Heart left ventricle (tissue), 16 donors: ENCODE measurements at regions not wholly inside any gene's neighbourhood (a gene's known extent, or its start where the extent isn't known, plus 50 kb on each side); places are given as distances from the start of the nearest gene placed in this dataset.

Source experiments
- ATAC-seq, 4 donors: fragments of 200-7000 bp; cut with Tn5 transposase; one replicate each; pipeline ENCODE4 v1.9.1; 2020 to 2022; ENCODE audit warnings: moderate library complexity in 4 of 4, mild to moderate bottlenecking in 3 of 4, moderate number of reproducible peaks in 1 of 4
- DNase-seq, 5 donors: peaks; one replicate each; pipeline ENCODE4 v3.0.0-alpha.2; 2020
- H3K27ac ChIP-seq, 12 donors: fragments of 200-600 bp; sonication (generic) in 4 of 12; one replicate each; pipeline versions ENCODE4 v1.5.0 to v1.8.0; 2016 to 2022; ENCODE audit warnings: mild to moderate bottlenecking in 2 of 12
- H3K27me3 ChIP-seq, 9 donors: fragments of 200-600 bp; sonication (generic) in 2 of 9; one replicate each; pipeline versions ENCODE4 v1.5.1 to v1.8.0; 2016 to 2022; ENCODE audit warnings: mild to moderate bottlenecking in 3 of 9
- H3K36me3 ChIP-seq, 9 donors: fragments of 200-600 bp; sonication (generic) in 2 of 9; one replicate each; pipeline versions ENCODE4 v1.5.0 to v1.8.0; 2018 to 2022; ENCODE audit warnings: mild to moderate bottlenecking in 2 of 9
- H3K4me1 ChIP-seq, 12 donors: fragments of 200-600 bp; sonication (generic) in 4 of 12; one replicate each; pipeline versions ENCODE4 v1.5.0 to v1.8.0; 2016 to 2022; ENCODE audit warnings: mild to moderate bottlenecking in 3 of 12
- H3K4me3 ChIP-seq, 12 donors: fragments of 200-600 bp; sonication (generic) in 4 of 12; one replicate each; pipeline versions ENCODE4 v1.5.0 to v1.8.0; 2017 to 2022; ENCODE audit warnings: mild to moderate bottlenecking in 9 of 12, moderate library complexity in 4 of 12
- H3K9me3 ChIP-seq, 12 donors: fragments of 200-600 bp; sonication (generic) in 4 of 12; one replicate each; pipeline versions ENCODE4 v1.5.0 to v1.8.0; 2016 to 2022; ENCODE audit warnings: mild to moderate bottlenecking in 1 of 12
- POLR2A ChIP-seq, 2 donors: fragments of 450-650 bp; IDR thresholded peaks; one replicate each; pipeline ENCODE4 v1.6.1; 2017; ENCODE audit warnings: antibody characterized with exemption in 2 of 2, mild to moderate bottlenecking in 2 of 2, moderate library complexity in 2 of 2
- WGBS, 4 donors: extraction: QIAGEN DNeasy Blood & Tissue Kit in 2 of 4; methylation state at CpG; one replicate each; pipeline versions ENCODE4 v1.1.5 to v1.1.7; 2013 to 2018; 5-methylcytosine and 5-hydroxymethylcytosine counted together
- intact Hi-C, 10 donors: fragments of 100-400 bp; cut with DNase I; formaldehyde crosslinking; loops; one replicate each; pipeline versions ENCODE4 v1.11.1 to v1.14.2; 2022
- TF ChIP-seq, protein P1 (sequence below), 12 donors: fragments of 200-600 bp; sonication (generic) in 4 of 12; IDR thresholded peaks; one replicate each; pipeline versions ENCODE4 v1.5.0 to v1.8.0; 2018 to 2022; ENCODE audit warnings: antibody characterized with exemption in 12 of 12, mild to moderate bottlenecking in 5 of 12
- donor health status: ischemic (EF 13 %, LVEDD 7.1; RV severe dilation, severe dysfunction).
- donor health status: healthy with polysubstance abuse.
- donor health status: DM: no; HTN: yes; CAD: no.
- donor health status: DM: no; HTN: no; CAD: no.
- donor health status: ischemic (EF 25% LVEDD 6.9; RV normal size, moderate dysfunction).
- donor health status: ischemic (EF 25% LVEDD 5.7; RV mildly dilated, moderate dysfunction).
- donor health status: healthy.
- donor health status: DM: yes; HTN: yes; CAD: no.
- donor health status: ischemic (EF 35%, LVEDD 5.7; RV mildly dilated, moderate dysfunction).
- donor health status: nonischemic (EF 11% LVEDD 7.7; RV severe dilation, severe dysfunction).
- donor health status: DM: yes; HTN: yes; CAD: no.
- donor health status: PGD.
- donor health status: ischemic (EF 29% LVEDD 5.4; RV normal size, mild dysfunction).
- donor health status: nonischemic (EF 23%, LVEDD 6.1; RV moderate dilation, normal function).

GRCh38 chr1:106047210-106047609, 1009.3 kb upstream of the PRMT6 start:
- intact Hi-C loops = no loop called here
- DNase-seq = no peak
- H3K27ac ChIP-seq = no peak overlapping the region
- ATAC-seq = no peak
- TF ChIP-seq, protein P1, sequence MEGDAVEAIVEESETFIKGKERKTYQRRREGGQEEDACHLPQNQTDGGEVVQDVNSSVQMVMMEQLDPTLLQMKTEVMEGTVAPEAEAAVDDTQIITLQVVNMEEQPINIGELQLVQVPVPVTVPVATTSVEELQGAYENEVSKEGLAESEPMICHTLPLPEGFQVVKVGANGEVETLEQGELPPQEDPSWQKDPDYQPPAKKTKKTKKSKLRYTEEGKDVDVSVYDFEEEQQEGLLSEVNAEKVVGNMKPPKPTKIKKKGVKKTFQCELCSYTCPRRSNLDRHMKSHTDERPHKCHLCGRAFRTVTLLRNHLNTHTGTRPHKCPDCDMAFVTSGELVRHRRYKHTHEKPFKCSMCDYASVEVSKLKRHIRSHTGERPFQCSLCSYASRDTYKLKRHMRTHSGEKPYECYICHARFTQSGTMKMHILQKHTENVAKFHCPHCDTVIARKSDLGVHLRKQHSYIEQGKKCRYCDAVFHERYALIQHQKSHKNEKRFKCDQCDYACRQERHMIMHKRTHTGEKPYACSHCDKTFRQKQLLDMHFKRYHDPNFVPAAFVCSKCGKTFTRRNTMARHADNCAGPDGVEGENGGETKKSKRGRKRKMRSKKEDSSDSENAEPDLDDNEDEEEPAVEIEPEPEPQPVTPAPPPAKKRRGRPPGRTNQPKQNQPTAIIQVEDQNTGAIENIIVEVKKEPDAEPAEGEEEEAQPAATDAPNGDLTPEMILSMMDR (IDR thresholded peaks at IDR 0.05) = no peak
- TF ChIP-seq POLR2A (IDR thresholded peaks at IDR 0.05) = no peak
- 67 to 77% (median 73%) methylated on average over 3 of the region's 3 CpGs for WGBS, 4 donors
- no peaks in the 10 kb centered on the region for H3K36me3 ChIP-seq
- H3K4me3 ChIP-seq = no peak overlapping the region
- H3K27me3 ChIP-seq = no peaks in the 10 kb centered on the region
- no peaks in the 10 kb centered on the region for H3K4me1 ChIP-seq
- H3K9me3 ChIP-seq = peaks cover 0 to 8% (median 0%) of the 10 kb centered on the region in 12 donors

GRCh38 chr1:106049595-106049994, 1006.9 kb upstream of the PRMT6 start:
- intact Hi-C loops = no loop called here
- TF ChIP-seq POLR2A (IDR thresholded peaks at IDR 0.05) = no peak
- TF ChIP-seq, protein P1 (IDR thresholded peaks at IDR 0.05) = no peak
- 11 to 32% (median 21%) methylated on average over 1 of the region's 1 CpG for WGBS, 4 donors
- ATAC-seq (no peak), DNase-seq (no peak)
- Histone ChIP-seq H3K4me1 (no peaks in the 10 kb centered on the region), H3K4me3 (no peak overlapping the region), H3K27me3 (no peaks in the 10 kb centered on the region), H3K36me3 (no peaks in the 10 kb centered on the region), H3K27ac (no peak overlapping the region), H3K9me3 (peaks cover 0 to 4% (median 0%) of the 10 kb centered on the region in 12 donors)

DNA sequence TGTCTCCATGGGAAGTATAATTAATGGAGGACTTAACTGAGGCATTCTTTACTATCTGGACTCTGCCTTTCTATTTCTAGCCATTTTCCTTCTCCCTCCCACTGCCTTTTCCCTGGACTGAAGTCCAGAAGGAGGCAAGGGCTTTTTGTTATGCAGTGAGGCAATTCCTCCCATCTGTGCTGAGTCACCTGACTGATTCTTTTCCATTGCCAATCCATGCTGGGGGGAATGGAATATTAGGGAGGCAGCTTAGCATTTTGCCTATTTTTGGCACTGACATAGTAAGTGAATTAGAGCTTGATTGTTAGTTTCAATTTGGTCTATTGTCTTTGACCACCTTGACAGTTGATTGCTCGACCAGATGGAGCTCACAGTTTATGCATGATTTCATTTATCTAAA, 1000.6 kb upstream of the PRMT6 start:
- peaks cover 0 to under 1% (median 0%) of the 10 kb centered on the region in 12 donors for H3K9me3 ChIP-seq
- H3K4me1 ChIP-seq = no peaks in the 10 kb centered on the region
- H3K27ac ChIP-seq = peak overlapping the region in 6 of 12 donors; percentile 21 to 59 (median 34)
- WGBS, 4 donors = 48 to 72% (median 53%) methylated on average over 1 of the region's 1 CpG
- intact Hi-C loops = no loop called here
- no peak overlapping the region for H3K4me3 ChIP-seq
- TF ChIP-seq, protein P1 (IDR thresholded peaks at IDR 0.05) = no peak
- no peak for TF ChIP-seq POLR2A (IDR thresholded peaks at IDR 0.05)
- peak in 2 of 5 donors; percentile 18 for DNase-seq
- no peaks in the 10 kb centered on the region for H3K36me3 ChIP-seq
- ATAC-seq = peak in 2 of 4 donors; percentile 52 to 91
- H3K27me3 ChIP-seq = no peaks in the 10 kb centered on the region

- intact Hi-C loops = loop anchor here in 1 of 10 donors (10.0 kb wide), 1 partner anchor 63 kb away; no protein-coding TSS in a partner anchor
- Histone ChIP-seq H3K36me3 (no peaks in the 10 kb centered on the region), H3K9me3 (peaks cover 0 to 17% (median 2%) of the 10 kb centered on the region in 12 donors), H3K27me3 (no peaks in the 10 kb centered on the region), H3K4me1 (no peaks in the 10 kb centered on the region), H3K4me3 (no peak overlapping the region), H3K27ac (no peak overlapping the region)
- no peak for TF ChIP-seq POLR2A (IDR thresholded peaks at IDR 0.05)
- TF ChIP-seq, protein P1 (IDR thresholded peaks at IDR 0.05) = no peak
- WGBS, 4 donors = 30 to 39% (median 34%) methylated on average over 3 of the region's 3 CpGs
- no peak for ATAC-seq
- DNase-seq = no peak
These were observed 994.6 kb upstream of the PRMT6 start for GRCh38 chr1:106061586-106062495.
